KBM-7 (cell line): ENCODE measurements at regions not wholly inside any gene's neighbourhood (a gene's known extent, or its start where the extent isn't known, plus 50 kb on each side); places are given as distances from the start of the nearest gene placed in this dataset.

Source experiments
- DNase-seq: peaks from one replicate; pipeline ENCODE4 v3.0.0-alpha.2; 2015
- in situ Hi-C: fragments of 300-500 bp; cut with MboI; formaldehyde crosslinking; loops from 2 replicates; pipeline ENCODE4 v1.14.3; 2020; ENCODE audit warnings: low sequenced_read_pairs, low pct_unique_long_range_greater_than_20kb, mixed read lengths

- in situ Hi-C loops = no loop called here
- no peak for DNase-seq
These were observed 1491.2 kb downstream of the STIM2 start for GRCh38 chr4:28351826-28352225.

GRCh38 chr4:28354880-28355656 is 1494.4 kb downstream of the STIM2 start:
- in situ Hi-C loops = no loop called here
- no peak for DNase-seq

GRCh38 chr4:28357990-28358389 is 1497.3 kb downstream of the STIM2 start:
- no peak for DNase-seq
- in situ Hi-C loops = no loop called here

GRCh38 chr4:28358606-28359005 is 1498.0 kb downstream of the STIM2 start:
- DNase-seq = no peak
- in situ Hi-C loops = no loop called here

GRCh38 chr4:28360681-28361080 is 1500.0 kb downstream of the STIM2 start:
- in situ Hi-C loops = no loop called here
- DNase-seq = no peak

- no peak for DNase-seq
- in situ Hi-C loops = no loop called here
These were observed 1501.5 kb downstream of the STIM2 start for GRCh38 chr4:28362169-28362568.

GRCh38 chr4:28369499-28369898 is 1508.9 kb downstream of the STIM2 start:
- DNase-seq = no peak
- in situ Hi-C loops = no loop called here

- in situ Hi-C loops = no loop called here
- DNase-seq = no peak
These were observed 1512.5 kb downstream of the STIM2 start for GRCh38 chr4:28373191-28373590.

GRCh38 chr4:28373601-28374000 is 1513.0 kb downstream of the STIM2 start:
- DNase-seq = no peak
- in situ Hi-C loops = no loop called here

GRCh38 chr4:28378109-28378830 is 1517.6 kb downstream of the STIM2 start:
- in situ Hi-C loops = no loop called here
- DNase-seq = no peak

- no peak for DNase-seq
- in situ Hi-C loops = no loop called here
These were observed 1525.2 kb downstream of the STIM2 start for GRCh38 chr4:28385801-28386200.

GRCh38 chr4:28386776-28387175 is 1526.1 kb downstream of the STIM2 start:
- DNase-seq = no peak
- in situ Hi-C loops = no loop called here

- in situ Hi-C loops = no loop called here
- no peak for DNase-seq
These were observed 1527.8 kb downstream of the STIM2 start for GRCh38 chr4:28388471-28388870.

GRCh38 chr4:28391877-28392276 is 1531.2 kb downstream of the STIM2 start:
- DNase-seq = no peak
- in situ Hi-C loops = no loop called here

GRCh38 chr4:28402751-28403150 is 1542.1 kb downstream of the STIM2 start:
- in situ Hi-C loops = no loop called here
- no peak for DNase-seq

GRCh38 chr4:28421221-28421620 is 1560.6 kb downstream of the STIM2 start:
- in situ Hi-C loops = no loop called here
- DNase-seq = no peak

GRCh38 chr4:28426251-28426650 is 1565.6 kb downstream of the STIM2 start:
- in situ Hi-C loops = no loop called here
- no peak for DNase-seq

- no peak for DNase-seq
- in situ Hi-C loops = no loop called here
These were observed 1566.9 kb downstream of the STIM2 start for GRCh38 chr4:28427306-28428085.

- no peak for DNase-seq
- in situ Hi-C loops = no loop called here
These were observed 1571.8 kb downstream of the STIM2 start for GRCh38 chr4:28432348-28433025.
